Pancreas (tissue), 10 donors: ENCODE measurements at regions not wholly inside any gene's neighbourhood (a gene's known extent, or its start where the extent isn't known, plus 50 kb on each side); places are given as distances from the start of the nearest gene placed in this dataset.

Source experiments
- ATAC-seq, 4 donors: fragments of 200-7000 bp; cut with Tn5 transposase; one replicate each; pipeline versions ENCODE4 v1.8.0 to v1.9.1; 2020; ENCODE audit warnings: mild to moderate bottlenecking in 4 of 4, moderate library complexity in 4 of 4
- DNase-seq, 6 donors: peaks; one replicate each; pipeline ENCODE4 v3.0.0-alpha.2; 2020
- FAIRE-seq: peaks from 2 replicates; lab custom pipeline; 2012; peaks lifted over from hg19 to GRCh38; lab: Jason Lieb, UNC
- H3K27ac ChIP-seq, 4 donors: fragments of 200-600 bp; sonication (generic); 1 replicate in 3 of 4; 2 replicates in 1 of 4; pipeline versions ENCODE4 v1.5.0 to v1.8.0; 2020
- H3K27me3 ChIP-seq, 4 donors: fragments of 200-600 bp; one replicate each; pipeline ENCODE4 v1.8.0; 2021
- H3K36me3 ChIP-seq, 3 donors: fragments of 200-600 bp; sonication (generic) in 1 of 3; one replicate each; pipeline versions ENCODE4 v1.5.0 to v1.8.0; 2020 to 2021
- H3K4me1 ChIP-seq, 3 donors: fragments of 200-600 bp; one replicate each; pipeline ENCODE4 v1.8.0; 2021
- H3K4me3 ChIP-seq, 4 donors: fragments of 200-600 bp; sonication (generic) in 2 of 4; one replicate each; pipeline versions ENCODE4 v1.5.0 to v1.8.0; 2020 to 2021
- H3K9me3 ChIP-seq, 4 donors: fragments of 200-600 bp; one replicate each; pipeline ENCODE4 v1.8.0; 2021
- CTCF ChIP-seq, 4 donors: fragments of 200-600 bp; sonication (generic) in 3 of 4; IDR thresholded peaks; one replicate each; pipeline versions ENCODE4 v1.5.0 to v1.8.0; 2021; ENCODE audit warnings: antibody characterized with exemption in 4 of 4
- WGBS, 2 donors: extraction: QIAGEN DNeasy Blood & Tissue Kit; methylation state at CpG; one replicate each; pipeline ENCODE4 v1.1.7; 2013; 5-methylcytosine and 5-hydroxymethylcytosine counted together
- intact Hi-C, 3 donors: fragments of 100-400 bp; cut with DNase I; formaldehyde crosslinking; loops; one replicate each; pipeline versions ENCODE4 v1.11.1 to v1.14.2; 2022
- donor health status: healthy with polysubstance abuse.
- donor health status: DM: no; HTN: no; CAD: no; lungs with moderate emphysema.
- donor health status: DM: no; HTN: no; CAD: no.
- donor health status: control.
- donor health status: control.
- donor health status: Bipolar disorder and iron deficiency.
- donor health status: DM: yes; HTN: yes; CAD: no.
- donor health status: DM: no; HTN: no; CAD: no.
- donor health status: DM: no; HTN: no; CAD: no.
- donor health status: DM: yes; HTN: yes; CAD: no.

GRCh38 chr3:159146392-159146791 lies 344.5 kb downstream of the MFSD1 start:
- WGBS, 2 donors = 67 to 68% methylated on average over 3 of the region's 3 CpGs
- no peak for FAIRE-seq

GRCh38 chr3:159146856-159147435 lies 345.1 kb downstream of the MFSD1 start:
- no peaks in the 10 kb centered on the region for H3K4me1 ChIP-seq
- H3K9me3 ChIP-seq = no peaks in the 10 kb centered on the region
- ATAC-seq (no peak), FAIRE-seq (no peak), DNase-seq (no peak)
- TF ChIP-seq CTCF (IDR thresholded peaks at IDR 0.05) = no peak
- no peaks in the 10 kb centered on the region for H3K27me3 ChIP-seq
- intact Hi-C loops = no loop called here
- 66 to 67% methylated on average over 4 of the region's 4 CpGs for WGBS, 2 donors
- no peaks in the 10 kb centered on the region for H3K36me3 ChIP-seq
- no peak overlapping the region for H3K4me3 ChIP-seq
- no peak overlapping the region for H3K27ac ChIP-seq

More at GRCh38 chr3:159146392-159146791, 344.5 kb downstream of the MFSD1 start:
- Histone ChIP-seq H3K27ac (no peak overlapping the region), H3K36me3 (no peaks in the 10 kb centered on the region), H3K9me3 (no peaks in the 10 kb centered on the region), H3K4me3 (no peak overlapping the region), H3K4me1 (no peaks in the 10 kb centered on the region), H3K27me3 (no peaks in the 10 kb centered on the region)
- DNase-seq (no peak), ATAC-seq (no peak)
- intact Hi-C loops = no loop called here
- no peak for TF ChIP-seq CTCF (IDR thresholded peaks at IDR 0.05)

GRCh38 chr3:159147813-159148212 lies 346.0 kb downstream of the MFSD1 start:
- no peaks in the 10 kb centered on the region for H3K27me3 ChIP-seq
- no peaks in the 10 kb centered on the region for H3K36me3 ChIP-seq
- H3K4me3 ChIP-seq = no peak overlapping the region
- no peaks in the 10 kb centered on the region for H3K4me1 ChIP-seq
- intact Hi-C loops = no loop called here
- WGBS, 2 donors = 73 to 80% methylated on average over 4 of the region's 4 CpGs
- no peak for TF ChIP-seq CTCF (IDR thresholded peaks at IDR 0.05)
- no peaks in the 10 kb centered on the region for H3K9me3 ChIP-seq
- ATAC-seq = no peak
- no peak for FAIRE-seq
- H3K27ac ChIP-seq = no peak overlapping the region
- DNase-seq = no peak

GRCh38 chr3:159148466-159148865 lies 346.6 kb downstream of the MFSD1 start:
- no peaks in the 10 kb centered on the region for H3K9me3 ChIP-seq
- no peak for TF ChIP-seq CTCF (IDR thresholded peaks at IDR 0.05)
- no peaks in the 10 kb centered on the region for H3K27me3 ChIP-seq
- 66 to 85% methylated on average over 1 of the region's 1 CpG for WGBS, 2 donors
- H3K4me1 ChIP-seq = no peaks in the 10 kb centered on the region
- DNase-seq (no peak), ATAC-seq (no peak), FAIRE-seq (no peak)
- intact Hi-C loops = no loop called here
- no peak overlapping the region for H3K4me3 ChIP-seq
- H3K27ac ChIP-seq = no peak overlapping the region
- no peaks in the 10 kb centered on the region for H3K36me3 ChIP-seq

- no peak overlapping the region for H3K27ac ChIP-seq
- no peaks in the 10 kb centered on the region for H3K4me1 ChIP-seq
- no peaks in the 10 kb centered on the region for H3K9me3 ChIP-seq
- H3K4me3 ChIP-seq = no peak overlapping the region
- ATAC-seq (no peak), DNase-seq (no peak), FAIRE-seq (no peak)
- no peaks in the 10 kb centered on the region for H3K27me3 ChIP-seq
- 56 to 57% methylated on average over 7 of the region's 7 CpGs for WGBS, 2 donors
- TF ChIP-seq CTCF (IDR thresholded peaks at IDR 0.05) = no peak
- H3K36me3 ChIP-seq = no peaks in the 10 kb centered on the region
- intact Hi-C loops = no loop called here
Measured at GRCh38 chr3:159149131-159149530, 347.3 kb downstream of the MFSD1 start.
